GM23248 (cell line): ENCODE measurements at regions not wholly inside any gene's neighbourhood (a gene's known extent, or its start where the extent isn't known, plus 50 kb on each side); places are given as distances from the start of the nearest gene placed in this dataset.

Experiments used
- DNase-seq: peaks from one replicate; pipeline ENCODE4 v3.0.0-alpha.2; 2015
- H2AFZ ChIP-seq: fragments of 200-600 bp; sonication (generic); 2 replicates; pipeline ENCODE4 v1.6.1; 2016; ENCODE audit warnings: antibody characterized with exemption
- H3F3A ChIP-seq: fragments of 200-600 bp; sonication (generic); 2 replicates; pipeline ENCODE4 v1.6.1; 2016; ENCODE audit warnings: mild to moderate bottlenecking, antibody characterized with exemption, mixed run types; ENCODE audit not compliant: insufficient read depth
- H3K27ac ChIP-seq: fragments of 200-600 bp; sonication (generic); 2 replicates; pipeline ENCODE4 v1.5.1; 2016; ENCODE audit warnings: mild to moderate bottlenecking
- H3K27me3 ChIP-seq: fragments of 200-600 bp; sonication (generic); replicated peaks from 2 replicates; pipeline ENCODE4 v1.6.1; 2016; ENCODE audit warnings: mild to moderate bottlenecking; ENCODE audit not compliant: insufficient read depth
- H3K36me3 ChIP-seq: fragments of 200-600 bp; sonication (generic); 2 replicates; pipeline ENCODE4 v1.6.1; 2016; ENCODE audit warnings: low read depth, mild to moderate bottlenecking
- H3K4me1 ChIP-seq: fragments of 200-600 bp; sonication (generic); 2 replicates; pipeline ENCODE4 v1.6.1; 2016; ENCODE audit warnings: mild to moderate bottlenecking; ENCODE audit not compliant: insufficient read depth
- H3K4me2 ChIP-seq: fragments of 200-600 bp; sonication (generic); one replicate; pipeline ENCODE4 v1.6.1; 2016; ENCODE audit warnings: mild to moderate bottlenecking; ENCODE audit not compliant: unreplicated experiment
- H3K4me3 ChIP-seq: fragments of 200-600 bp; sonication (generic); 2 replicates; pipeline ENCODE4 v1.5.1; 2016; ENCODE audit warnings: mild to moderate bottlenecking
- H3K79me2 ChIP-seq: fragments of 200-600 bp; sonication (generic); 2 replicates; pipeline ENCODE4 v1.6.1; 2016; ENCODE audit warnings: mild to moderate bottlenecking; ENCODE audit not compliant: insufficient read depth
- H3K9ac ChIP-seq: fragments of 200-600 bp; sonication (generic); 2 replicates; pipeline ENCODE4 v1.6.1; 2016; ENCODE audit warnings: mild to moderate bottlenecking
- H3K9me2 ChIP-seq: fragments of 200-600 bp; sonication (generic); 2 replicates; pipeline ENCODE4 v1.6.1; 2016; ENCODE audit warnings: mixed run types, mild to moderate bottlenecking, moderate library complexity; ENCODE audit not compliant: insufficient read depth
- H3K9me3 ChIP-seq: fragments of 200-600 bp; sonication (generic); one replicate; pipeline ENCODE4 v1.6.1; 2017; ENCODE audit warnings: low read depth
- H4K20me1 ChIP-seq: fragments of 200-600 bp; sonication (generic); 2 replicates; pipeline ENCODE4 v1.6.0; 2016; ENCODE audit not compliant: insufficient read depth
- EZH2 ChIP-seq: fragments of 200-600 bp; sonication (generic); IDR thresholded peaks from 2 replicates; pipeline ENCODE4 v1.6.1; 2018; ENCODE audit warnings: antibody characterized with exemption, mild to moderate bottlenecking; ENCODE audit not compliant: insufficient read depth, poor library complexity, severe bottlenecking
- EZH2phosphoT487 ChIP-seq: fragments of 200-600 bp; sonication (generic); IDR thresholded peaks from 2 replicates; pipeline ENCODE4 v1.6.1; 2018; ENCODE audit warnings: antibody characterized with exemption, moderate library complexity, mild to moderate bottlenecking, low read depth; ENCODE audit not compliant: insufficient read depth
- WGBS, 2 experiments: methylation state at CpG; one replicate each; pipeline ENCODE4 v1.1.6; 2015 to 2017; ENCODE audit warnings: low lambda C conversion rate in 2 of 2, low coverage in 1 of 2; ENCODE audit errors: missing lambda C conversion rate in 2 of 2; 5-methylcytosine and 5-hydroxymethylcytosine counted together
- in situ Hi-C: fragments of 300-500 bp; cut with MboI; formaldehyde crosslinking; loops from 2 replicates; pipeline ENCODE4 v1.15.0; 2020

- Histone ChIP-seq H2AFZ (no peak overlapping the region), H3K4me2 (no peak overlapping the region), H3F3A (no peaks in the 10 kb centered on the region), H4K20me1 (no peaks in the 10 kb centered on the region), H3K4me3 (no peak overlapping the region), H3K27ac (no peak overlapping the region), H3K79me2 (no peaks in the 10 kb centered on the region), H3K9ac (no peak overlapping the region), H3K4me1 (no peaks in the 10 kb centered on the region), H3K9me2 (no peaks in the 10 kb centered on the region), H3K9me3 (no peaks in the 10 kb centered on the region), H3K27me3 (no peaks in the 10 kb centered on the region), H3K36me3 (no peaks in the 10 kb centered on the region)
- no peak for DNase-seq
- WGBS, 2 experiments = 28 to 34% methylated on average over 2 of the region's 2 CpGs
- TF ChIP-seq EZH2phosphoT487 (no peak), EZH2 (no peak)
- in situ Hi-C loops = no loop called here
Observed at GRCh38 chr11:112809429-112809828, 151.8 kb upstream of the NCAM1 start.

- H3K36me3 ChIP-seq = no peaks in the 10 kb centered on the region
- H3K27me3 ChIP-seq = no peaks in the 10 kb centered on the region
- no peaks in the 10 kb centered on the region for H3K79me2 ChIP-seq
- H3K27ac ChIP-seq = no peak overlapping the region
- WGBS, 2 experiments = 16 to 19% methylated on average over 2 of the region's 2 CpGs
- H3K9me3 ChIP-seq = no peaks in the 10 kb centered on the region
- no peaks in the 10 kb centered on the region for H4K20me1 ChIP-seq
- H3K4me1 ChIP-seq = no peaks in the 10 kb centered on the region
- in situ Hi-C loops = no loop called here
- TF ChIP-seq EZH2phosphoT487 (no peak), EZH2 (no peak)
- H3K9ac ChIP-seq = no peak overlapping the region
- H3K4me2 ChIP-seq = no peak overlapping the region
- H3K4me3 ChIP-seq = no peak overlapping the region
- no peaks in the 10 kb centered on the region for H3F3A ChIP-seq
- H3K9me2 ChIP-seq = no peaks in the 10 kb centered on the region
- DNase-seq = no peak
- no peak overlapping the region for H2AFZ ChIP-seq
Observed at GRCh38 chr11:112810951-112811350, 150.3 kb upstream of the NCAM1 start.

- TF ChIP-seq EZH2 (no peak), EZH2phosphoT487 (no peak)
- Histone ChIP-seq H3K4me1 (no peaks in the 10 kb centered on the region), H3K27ac (no peak overlapping the region), H3K9me3 (no peaks in the 10 kb centered on the region), H3K4me2 (no peak overlapping the region), H4K20me1 (no peaks in the 10 kb centered on the region), H3F3A (no peaks in the 10 kb centered on the region), H3K27me3 (no peaks in the 10 kb centered on the region), H3K36me3 (no peaks in the 10 kb centered on the region), H3K4me3 (no peak overlapping the region), H3K9me2 (no peaks in the 10 kb centered on the region), H3K79me2 (no peaks in the 10 kb centered on the region), H2AFZ (no peak overlapping the region), H3K9ac (no peak overlapping the region)
- DNase-seq = no peak
- 31 to 33% methylated on average over 4 of the region's 4 CpGs for WGBS, 2 experiments
- in situ Hi-C loops = no loop called here
Observed at GRCh38 chr11:112811783-112812182, 149.4 kb upstream of the NCAM1 start.

- Histone ChIP-seq H3K9me3 (no peaks in the 10 kb centered on the region), H3K4me3 (no peak overlapping the region), H3F3A (no peaks in the 10 kb centered on the region), H3K36me3 (no peaks in the 10 kb centered on the region), H3K27me3 (no peaks in the 10 kb centered on the region), H3K9me2 (no peaks in the 10 kb centered on the region), H3K4me2 (no peak overlapping the region), H3K79me2 (no peaks in the 10 kb centered on the region), H2AFZ (no peak overlapping the region), H3K9ac (no peak overlapping the region), H3K27ac (no peak overlapping the region), H3K4me1 (no peaks in the 10 kb centered on the region), H4K20me1 (no peaks in the 10 kb centered on the region)
- WGBS, 2 experiments = 15 to 16% methylated on average over 2 of the region's 2 CpGs
- TF ChIP-seq EZH2 (no peak), EZH2phosphoT487 (no peak)
- DNase-seq = no peak
- in situ Hi-C loops = no loop called here
Observed at GRCh38 chr11:112812729-112813128, 148.5 kb upstream of the NCAM1 start.

- Histone ChIP-seq H2AFZ (no peak overlapping the region), H3K27ac (no peak overlapping the region), H3K4me1 (no peaks in the 10 kb centered on the region), H3K36me3 (no peaks in the 10 kb centered on the region), H3K4me3 (no peak overlapping the region), H3K9me2 (no peaks in the 10 kb centered on the region), H3K79me2 (no peaks in the 10 kb centered on the region), H3F3A (no peaks in the 10 kb centered on the region), H3K9me3 (no peaks in the 10 kb centered on the region), H3K9ac (no peak overlapping the region), H3K4me2 (no peak overlapping the region), H4K20me1 (no peaks in the 10 kb centered on the region), H3K27me3 (no peaks in the 10 kb centered on the region)
- TF ChIP-seq EZH2phosphoT487 (no peak), EZH2 (no peak)
- 49 to 59% methylated on average over 4 of the region's 4 CpGs for WGBS, 2 experiments
- in situ Hi-C loops = no loop called here
- no peak for DNase-seq
Observed at GRCh38 chr11:112814168-112814567, 147.1 kb upstream of the NCAM1 start.
